CD14-positive monocyte (primary cell): ENCODE measurements at regions not wholly inside any gene's neighbourhood (a gene's known extent, or its start where the extent isn't known, plus 50 kb on each side); places are given as distances from the start of the nearest gene placed in this dataset.

Source experiments
- DNase-seq, 3 donors: peaks; one replicate each; pipeline ENCODE4 v3.0.0-alpha.2; 2011 to 2022
- H2AFZ ChIP-seq: 2 replicates; pipeline ENCODE4 v1.6.0; 2012; ENCODE audit warnings: mild to moderate bottlenecking, low read depth, low read length, inconsistent platforms; ENCODE audit not compliant: insufficient read depth, poor library complexity, severe bottlenecking
- H3K27ac ChIP-seq, 2 donors: 1 replicate in 1 of 2; 2 replicates in 1 of 2; pipeline ENCODE4 v1.5.1; 2012 to 2013; ENCODE audit warnings: low read length in 2 of 2, control low read depth in 1 of 2, inconsistent platforms in 1 of 2, low read depth in 1 of 2, mild to moderate bottlenecking in 1 of 2
- H3K27me3 ChIP-seq, 2 donors: one replicate each; pipeline versions ENCODE4 v1.6.0 to v1.6.1; 2011 to 2013; ENCODE audit warnings: low read length in 2 of 2; ENCODE audit not compliant: control insufficient read depth in 2 of 2, insufficient read depth in 2 of 2
- H3K36me3 ChIP-seq, 2 donors: replicated peaks in 1 of 2; 1 replicate in 1 of 2; 2 replicates in 1 of 2; pipeline versions ENCODE4 v1.5.1 to v1.6.1; 2012 to 2013; ENCODE audit warnings: low read length in 2 of 2, control low read depth in 1 of 2, inconsistent platforms in 1 of 2, mild to moderate bottlenecking in 1 of 2; ENCODE audit not compliant: insufficient read depth in 2 of 2, control insufficient read depth in 1 of 2
- H3K4me1 ChIP-seq, 2 donors: 1 replicate in 1 of 2; 2 replicates in 1 of 2; pipeline versions ENCODE4 v1.5.1 to v1.6.1; 2012 to 2013; ENCODE audit warnings: low read length in 2 of 2, control low read depth in 1 of 2, inconsistent platforms in 1 of 2, mild to moderate bottlenecking in 1 of 2, moderate library complexity in 1 of 2; ENCODE audit not compliant: insufficient read depth in 2 of 2, control insufficient read depth in 1 of 2
- H3K4me2 ChIP-seq: replicated peaks from 2 replicates; pipeline ENCODE3; 2012; ENCODE audit warnings: low read length, moderate library complexity, mild to moderate bottlenecking; ENCODE audit not compliant: poor library complexity, severe bottlenecking; ENCODE audit errors: extremely low read depth
- H3K4me3 ChIP-seq, 3 experiments: fragments of 200-600 bp in 1 of 3; sonication (generic) in 1 of 3; replicated peaks in 1 of 3; 1 replicate in 2 of 3; 2 replicates in 1 of 3; pipeline ENCODE4 v1.5.1; 2011 to 2013; ENCODE audit warnings: low read length in 3 of 3, mild to moderate bottlenecking in 3 of 3, control low read depth in 2 of 3, low read depth in 2 of 3, inconsistent platforms in 1 of 3, moderate library complexity in 1 of 3
- H3K79me2 ChIP-seq: 2 replicates; pipeline ENCODE4 v1.6.0; 2012; ENCODE audit warnings: mild to moderate bottlenecking, control low read depth, inconsistent platforms, low read length, moderate library complexity; ENCODE audit not compliant: insufficient read depth
- H3K9ac ChIP-seq: 2 replicates; pipeline ENCODE4 v1.6.0; 2017; ENCODE audit warnings: low read length, mild to moderate bottlenecking; ENCODE audit not compliant: insufficient read depth, poor library complexity, severe bottlenecking
- H3K9me3 ChIP-seq, 2 donors: replicated peaks in 1 of 2; 1 replicate in 1 of 2; 2 replicates in 1 of 2; pipeline versions ENCODE4 v1.5.1 to v1.6.1; 2012 to 2013; ENCODE audit warnings: low read length in 2 of 2, control low read depth in 1 of 2; ENCODE audit not compliant: control insufficient read depth in 1 of 2, insufficient read depth in 1 of 2
- H4K20me1 ChIP-seq: 2 replicates; pipeline ENCODE4 v1.6.0; 2012; ENCODE audit warnings: mild to moderate bottlenecking, low read length, control low read depth, moderate library complexity; ENCODE audit not compliant: insufficient read depth
- H3K27ac Mint-ChIP-seq, 7 donors: one replicate each; pipeline ENCODE4 v1.8.0; 2020; ENCODE audit warnings: mild to moderate bottlenecking in 7 of 7, mixed read lengths in 7 of 7, moderate library complexity in 6 of 7, inconsistent platforms in 2 of 7
- H3K27me3 Mint-ChIP-seq, 3 donors: one replicate each; pipeline ENCODE4 v1.8.0; 2021 to 2022; ENCODE audit warnings: low read depth in 3 of 3, mild to moderate bottlenecking in 3 of 3, mixed read lengths in 3 of 3, moderate library complexity in 3 of 3, inconsistent platforms in 1 of 3
- H3K36me3 Mint-ChIP-seq, 2 donors: one replicate each; pipeline ENCODE4 v1.8.0; 2020; ENCODE audit warnings: mixed read lengths in 2 of 2, inconsistent platforms in 1 of 2, mild to moderate bottlenecking in 1 of 2
- H3K4me1 Mint-ChIP-seq: one replicate; pipeline ENCODE4 v1.8.0; 2020; ENCODE audit warnings: mild to moderate bottlenecking, mixed read lengths
- H3K4me3 Mint-ChIP-seq, 2 donors: one replicate each; pipeline ENCODE4 v1.8.0; 2020; ENCODE audit warnings: mild to moderate bottlenecking in 2 of 2, mixed read lengths in 2 of 2, moderate library complexity in 1 of 2
- H3K9me3 Mint-ChIP-seq, 7 donors: one replicate each; pipeline ENCODE4 v1.8.0; 2020 to 2022; ENCODE audit warnings: mixed read lengths in 7 of 7, mild to moderate bottlenecking in 6 of 7, moderate library complexity in 6 of 7, inconsistent platforms in 2 of 7
- WGBS: methylation state at CpG from one replicate; pipeline ENCODE4 v1.1.5; 2013; ENCODE audit warnings: missing lambda C conversion rate; ENCODE audit not compliant: insufficient coverage; 5-methylcytosine and 5-hydroxymethylcytosine counted together
- intact Hi-C, 2 donors: fragments of 100-400 bp; cut with micrococcal nuclease; formaldehyde crosslinking; loops; one replicate each; pipeline versions ENCODE4 v1.15.0 to v1.15.1; 2023
- TF ChIP-seq, protein P1 (sequence below): fragments of 200-600 bp; IDR thresholded peaks from one replicate; pipeline ENCODE4 v1.8.0; 2022; ENCODE audit warnings: antibody characterized with exemption, mild to moderate bottlenecking

DNA sequence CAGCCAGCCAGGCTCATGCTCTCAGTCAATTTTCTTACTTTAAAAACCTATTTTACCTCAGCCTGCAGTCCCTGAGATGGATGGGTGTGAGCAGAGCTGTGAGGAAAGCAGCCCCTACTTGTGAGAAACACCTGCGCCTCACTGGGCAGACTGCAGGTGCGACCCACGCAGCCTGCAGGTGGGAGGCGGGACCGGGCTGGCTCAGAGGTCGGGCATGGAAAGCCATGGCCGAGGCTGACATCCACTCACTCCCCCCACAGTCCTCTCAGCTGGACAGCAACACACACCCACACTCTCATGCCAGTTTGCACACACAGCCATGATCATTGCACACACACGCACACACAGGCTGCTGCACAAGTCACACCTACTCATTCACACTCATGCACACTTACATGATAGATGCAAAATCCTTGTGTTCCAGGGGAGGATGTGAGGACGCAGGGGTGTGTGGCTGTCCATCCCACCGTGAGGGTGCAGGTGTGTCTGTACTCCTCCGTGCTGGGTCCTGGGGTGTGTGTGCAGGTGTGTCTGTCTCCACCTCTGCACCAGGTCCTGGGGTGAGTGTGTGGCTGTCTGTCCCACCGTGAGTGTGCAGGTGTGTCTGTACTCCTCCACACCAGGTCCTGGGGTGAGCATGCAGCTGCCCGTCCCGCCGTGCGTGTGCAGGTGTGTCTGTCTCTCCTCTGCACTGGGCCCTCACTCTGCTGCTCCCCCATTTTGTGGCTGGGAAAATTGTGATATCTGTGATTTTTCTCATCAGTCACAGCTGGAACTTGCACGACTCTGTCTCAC, 166.5 kb downstream of the RTP5 start:
- no peak overlapping the region for H3K27ac Mint-ChIP-seq
- no peaks in the 10 kb centered on the region for H4K20me1 ChIP-seq
- peak overlapping the region in 1 of 2 donors; percentile 39 for H3K4me3 Mint-ChIP-seq
- TF ChIP-seq, protein P1, sequence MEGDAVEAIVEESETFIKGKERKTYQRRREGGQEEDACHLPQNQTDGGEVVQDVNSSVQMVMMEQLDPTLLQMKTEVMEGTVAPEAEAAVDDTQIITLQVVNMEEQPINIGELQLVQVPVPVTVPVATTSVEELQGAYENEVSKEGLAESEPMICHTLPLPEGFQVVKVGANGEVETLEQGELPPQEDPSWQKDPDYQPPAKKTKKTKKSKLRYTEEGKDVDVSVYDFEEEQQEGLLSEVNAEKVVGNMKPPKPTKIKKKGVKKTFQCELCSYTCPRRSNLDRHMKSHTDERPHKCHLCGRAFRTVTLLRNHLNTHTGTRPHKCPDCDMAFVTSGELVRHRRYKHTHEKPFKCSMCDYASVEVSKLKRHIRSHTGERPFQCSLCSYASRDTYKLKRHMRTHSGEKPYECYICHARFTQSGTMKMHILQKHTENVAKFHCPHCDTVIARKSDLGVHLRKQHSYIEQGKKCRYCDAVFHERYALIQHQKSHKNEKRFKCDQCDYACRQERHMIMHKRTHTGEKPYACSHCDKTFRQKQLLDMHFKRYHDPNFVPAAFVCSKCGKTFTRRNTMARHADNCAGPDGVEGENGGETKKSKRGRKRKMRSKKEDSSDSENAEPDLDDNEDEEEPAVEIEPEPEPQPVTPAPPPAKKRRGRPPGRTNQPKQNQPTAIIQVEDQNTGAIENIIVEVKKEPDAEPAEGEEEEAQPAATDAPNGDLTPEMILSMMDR = no peak
- H3K4me2 ChIP-seq = no peak overlapping the region
- H3K27me3 Mint-ChIP-seq = peaks cover 45 to 68% (median 54%) of the 10 kb centered on the region in 3 donors
- peaks cover 0 to 6% of the 10 kb centered on the region in 2 donors for H3K4me1 ChIP-seq
- intact Hi-C loops = no loop called here
- H3K79me2 ChIP-seq = no peaks in the 10 kb centered on the region
- no peak for DNase-seq
- H3K4me1 Mint-ChIP-seq = peaks cover 9% of the 10 kb centered on the region
- no peaks in the 10 kb centered on the region for H3K36me3 Mint-ChIP-seq
- no peak overlapping the region for H3K4me3 ChIP-seq
- WGBS = 86% methylated on average over 11 of the region's 17 CpGs
- H3K27ac ChIP-seq = no peak overlapping the region
- no peak overlapping the region for H2AFZ ChIP-seq
- peaks cover 0 to 2% (median 0%) of the 10 kb centered on the region in 7 donors for H3K9me3 Mint-ChIP-seq
- H3K9ac ChIP-seq = no peak overlapping the region
- H3K27me3 ChIP-seq = peaks cover 0 to 34% of the 10 kb centered on the region in 2 donors
- H3K9me3 ChIP-seq = no peaks in the 10 kb centered on the region
- H3K36me3 ChIP-seq = no peaks in the 10 kb centered on the region

DNA sequence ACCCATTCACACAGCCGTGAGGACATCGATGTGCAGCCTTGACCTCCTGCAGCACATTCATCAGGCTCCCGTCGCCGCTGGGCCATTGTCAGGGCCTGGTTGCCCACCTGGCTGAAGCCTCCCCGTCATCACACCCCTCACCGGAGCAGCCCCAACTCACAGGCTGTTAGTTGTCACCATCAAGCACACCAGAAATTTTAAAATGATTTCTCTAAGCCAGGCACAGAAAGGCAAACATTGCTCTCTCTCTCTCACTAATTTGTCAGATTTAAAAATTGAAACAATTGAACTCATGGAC, 167.1 kb downstream of the RTP5 start:
- H4K20me1 ChIP-seq = no peaks in the 10 kb centered on the region
- Mint-ChIP-seq H3K9me3 (peaks cover 0 to 2% (median 0%) of the 10 kb centered on the region in 7 donors), H3K27ac (no peak overlapping the region), H3K27me3 (peaks cover 40 to 65% (median 50%) of the 10 kb centered on the region in 3 donors), H3K4me1 (peaks cover 4% of the 10 kb centered on the region), H3K4me3 (peak overlapping the region in 1 of 2 donors; percentile 39), H3K36me3 (no peaks in the 10 kb centered on the region)
- no peaks in the 10 kb centered on the region for H3K79me2 ChIP-seq
- no peak for DNase-seq
- no peak overlapping the region for H3K4me2 ChIP-seq
- no peak overlapping the region for H3K4me3 ChIP-seq
- H3K36me3 ChIP-seq = no peaks in the 10 kb centered on the region
- 87% methylated on average over 6 of the region's 7 CpGs for WGBS
- intact Hi-C loops = no loop called here
- peaks cover 0 to 28% of the 10 kb centered on the region in 2 donors for H3K27me3 ChIP-seq
- no peak overlapping the region for H3K27ac ChIP-seq
- no peak overlapping the region for H2AFZ ChIP-seq
- no peak overlapping the region for H3K9ac ChIP-seq
- no peaks in the 10 kb centered on the region for H3K9me3 ChIP-seq
- H3K4me1 ChIP-seq = peaks cover 0 to 3% of the 10 kb centered on the region in 2 donors
- TF ChIP-seq, protein P1 = no peak
